LNCaP clone FGC (cell line): ENCODE measurements at regions not wholly inside any gene's neighbourhood (a gene's known extent, or its start where the extent isn't known, plus 50 kb on each side); places are given as distances from the start of the nearest gene placed in this dataset.

Experiments
- DNase-seq: peaks from one replicate; pipeline ENCODE4 v3.0.0-alpha.2; 2011; ENCODE audit warnings: low read depth
- H3K4me3 ChIP-seq: 2 replicates; pipeline ENCODE4 v1.5.1; 2011; ENCODE audit warnings: mild to moderate bottlenecking, low read depth, low read length, control low read depth
- TF ChIP-seq, protein P1 (sequence below): IDR thresholded peaks from 2 replicates; pipeline ENCODE4 v1.5.1; 2012; ENCODE audit warnings: mild to moderate bottlenecking; ENCODE audit not compliant: control insufficient read depth, insufficient read depth; ENCODE audit errors: extremely low read depth

DNA sequence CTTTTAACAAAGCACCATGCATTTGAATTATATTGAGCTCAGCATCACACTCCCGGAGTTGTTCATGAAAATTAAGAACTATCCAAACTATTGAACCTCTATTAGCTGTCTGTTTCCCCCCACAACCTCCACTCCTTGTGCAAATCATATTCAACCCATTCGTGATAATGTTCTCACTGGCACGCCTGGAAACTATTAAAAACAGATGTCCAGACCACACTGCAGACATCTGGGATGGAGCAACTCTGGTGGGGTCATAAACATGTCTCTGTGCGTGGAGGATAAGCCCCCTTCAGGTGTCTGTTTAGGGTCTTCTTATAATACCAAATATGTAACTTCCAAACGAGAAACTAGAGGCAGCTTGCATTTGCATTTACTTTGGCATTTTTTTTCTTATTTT, 193.7 kb downstream of the TFAP2A start:
- TF ChIP-seq, protein P1, sequence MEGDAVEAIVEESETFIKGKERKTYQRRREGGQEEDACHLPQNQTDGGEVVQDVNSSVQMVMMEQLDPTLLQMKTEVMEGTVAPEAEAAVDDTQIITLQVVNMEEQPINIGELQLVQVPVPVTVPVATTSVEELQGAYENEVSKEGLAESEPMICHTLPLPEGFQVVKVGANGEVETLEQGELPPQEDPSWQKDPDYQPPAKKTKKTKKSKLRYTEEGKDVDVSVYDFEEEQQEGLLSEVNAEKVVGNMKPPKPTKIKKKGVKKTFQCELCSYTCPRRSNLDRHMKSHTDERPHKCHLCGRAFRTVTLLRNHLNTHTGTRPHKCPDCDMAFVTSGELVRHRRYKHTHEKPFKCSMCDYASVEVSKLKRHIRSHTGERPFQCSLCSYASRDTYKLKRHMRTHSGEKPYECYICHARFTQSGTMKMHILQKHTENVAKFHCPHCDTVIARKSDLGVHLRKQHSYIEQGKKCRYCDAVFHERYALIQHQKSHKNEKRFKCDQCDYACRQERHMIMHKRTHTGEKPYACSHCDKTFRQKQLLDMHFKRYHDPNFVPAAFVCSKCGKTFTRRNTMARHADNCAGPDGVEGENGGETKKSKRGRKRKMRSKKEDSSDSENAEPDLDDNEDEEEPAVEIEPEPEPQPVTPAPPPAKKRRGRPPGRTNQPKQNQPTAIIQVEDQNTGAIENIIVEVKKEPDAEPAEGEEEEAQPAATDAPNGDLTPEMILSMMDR: no peak

DNA sequence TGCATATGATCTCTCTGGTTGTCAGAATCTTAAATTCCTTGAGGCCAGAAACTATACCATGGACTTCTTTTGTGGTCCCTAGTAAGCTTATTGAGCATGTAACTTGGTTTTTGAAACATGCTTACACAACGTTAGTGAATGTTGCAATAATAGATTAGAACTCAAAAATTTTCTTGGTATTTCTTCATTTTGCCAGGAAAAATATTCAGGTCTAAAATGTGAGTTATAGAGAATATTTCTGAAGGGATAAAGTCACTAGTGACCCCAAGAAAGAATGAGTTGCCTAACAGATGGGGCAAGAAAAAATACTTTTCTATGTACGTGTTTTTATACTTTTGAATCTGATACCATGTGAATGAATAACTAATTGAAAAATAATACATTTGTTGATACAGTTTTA, 195.4 kb downstream of the TFAP2A start:
- H3K4me3 ChIP-seq: no peak overlapping the region
- no peak for DNase-seq
- TF ChIP-seq, protein P1: no peak

More for the DNA sequence above, 193.7 kb downstream of the TFAP2A start:
- no peak for DNase-seq
- no peak overlapping the region for H3K4me3 ChIP-seq

DNA sequence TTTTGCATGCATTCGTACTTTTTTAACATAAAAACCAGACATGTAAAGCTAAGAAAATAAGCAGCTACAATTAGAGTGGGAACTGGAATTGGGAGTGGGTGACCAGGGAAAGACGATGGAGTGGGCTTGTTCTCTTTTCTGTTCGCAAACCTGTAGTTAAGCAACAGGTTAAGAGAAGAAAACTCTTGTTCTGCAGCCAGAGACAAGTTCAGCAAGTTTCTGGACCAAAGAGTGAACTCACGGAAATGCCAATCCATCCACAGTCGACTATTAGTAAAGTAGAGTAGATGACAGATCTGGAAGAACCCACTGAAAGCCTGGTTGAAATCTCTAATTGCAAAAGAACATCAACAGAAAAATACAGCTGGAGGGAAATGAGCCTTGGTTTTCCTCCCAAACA, 197.8 kb downstream of the TFAP2A start:
- TF ChIP-seq, protein P1: no peak
- no peak overlapping the region for H3K4me3 ChIP-seq
- DNase-seq: no peak

DNA sequence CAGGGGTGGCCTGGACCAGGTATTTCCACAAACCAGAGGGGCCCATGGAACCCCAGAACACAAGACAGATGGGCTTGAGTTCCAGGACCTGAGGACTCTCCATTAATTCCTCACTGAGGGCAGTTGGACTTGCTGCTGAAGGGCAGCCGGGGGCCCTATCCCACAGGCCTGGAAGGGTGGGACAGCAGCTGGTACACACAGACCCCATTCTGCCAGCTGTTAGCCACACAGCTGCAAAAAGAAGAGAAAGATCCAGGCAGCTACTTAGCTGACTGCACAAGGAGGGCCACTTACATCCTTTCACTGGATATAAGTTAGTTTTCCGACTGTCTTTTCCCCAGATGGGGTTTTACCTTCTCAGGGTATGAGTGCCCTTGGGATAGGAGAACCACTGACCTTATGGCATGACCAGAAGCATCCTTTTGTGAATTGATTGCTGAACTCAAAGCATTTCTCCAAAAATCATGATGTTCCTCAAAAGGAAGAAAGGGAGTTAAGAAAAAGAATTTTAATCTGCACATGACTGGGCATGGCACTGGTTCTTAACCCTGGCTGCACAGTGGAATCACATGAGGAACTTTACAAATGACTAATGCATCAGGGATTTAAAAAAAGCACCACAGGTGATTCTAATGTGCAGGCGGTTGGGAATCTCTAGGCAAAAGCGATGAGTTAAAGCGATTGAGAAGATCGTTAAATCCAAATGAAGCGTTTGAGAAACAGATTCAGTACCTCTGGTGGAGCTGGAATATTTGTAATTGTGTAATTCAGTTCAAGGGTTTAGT, 199.4 kb downstream of the TFAP2A start:
- TF ChIP-seq, protein P1: no peak
- no peak overlapping the region for H3K4me3 ChIP-seq
- no peak for DNase-seq

DNA sequence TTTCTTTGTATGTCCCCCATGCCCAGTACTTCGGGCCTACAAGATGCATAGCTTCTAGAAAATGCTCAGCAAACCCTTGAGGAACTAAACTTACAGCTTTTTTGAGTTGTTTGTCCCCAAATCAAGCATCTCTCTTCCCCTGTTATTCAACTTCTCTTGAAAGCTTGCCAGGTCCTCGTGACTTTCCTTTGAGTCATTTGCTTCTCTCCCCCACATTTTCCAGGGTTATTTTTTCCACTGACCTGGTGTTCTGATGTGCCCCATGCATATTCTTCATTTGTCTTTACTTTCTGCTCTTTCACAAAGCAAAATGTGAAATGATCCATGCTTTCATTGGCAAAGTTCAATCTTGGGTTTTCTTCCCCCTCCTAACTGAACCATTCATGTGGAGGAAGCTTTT, 204.8 kb downstream of the TFAP2A start:
- DNase-seq: no peak
- TF ChIP-seq, protein P1: no peak
- no peak overlapping the region for H3K4me3 ChIP-seq

DNA sequence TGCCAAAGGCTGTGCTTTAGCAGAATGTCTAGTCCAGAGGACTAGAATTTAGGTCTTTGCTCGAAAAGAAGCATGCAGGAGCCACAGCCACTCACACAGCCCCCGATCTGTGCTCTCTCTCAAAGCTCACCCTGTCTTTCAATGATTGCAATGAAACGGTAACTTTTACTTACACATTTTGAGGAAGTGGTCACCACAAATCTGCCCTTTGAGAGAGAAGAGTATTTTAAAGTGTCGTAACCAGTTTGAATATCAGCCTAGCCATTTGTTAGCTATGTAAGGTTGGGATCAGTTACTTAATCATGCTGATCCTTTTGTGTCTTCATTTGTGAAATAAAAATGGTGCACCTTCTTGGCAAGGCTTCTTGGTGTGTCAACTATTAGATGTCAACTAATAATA, 209.0 kb downstream of the TFAP2A start:
- DNase-seq: no peak
- TF ChIP-seq, protein P1: no peak

DNA sequence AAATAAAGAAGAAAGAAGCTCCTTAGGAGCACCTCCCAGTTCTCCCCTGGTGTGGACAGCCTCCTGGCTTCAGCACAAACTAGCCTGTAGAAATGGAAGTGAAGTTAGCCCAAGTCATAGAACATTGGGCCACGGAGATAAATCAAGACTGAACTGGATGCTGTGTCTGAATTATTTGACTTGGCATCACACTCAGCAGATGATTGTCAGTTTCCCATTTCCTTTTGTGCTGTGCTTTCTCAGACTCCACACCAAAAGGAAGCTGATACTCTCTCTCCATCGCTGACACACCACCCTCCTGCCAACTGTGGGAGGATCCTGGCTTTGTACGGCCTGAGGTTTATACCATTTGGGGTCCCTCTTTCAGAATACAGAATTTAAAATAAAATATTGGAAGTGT, 209.8 kb downstream of the TFAP2A start:
- TF ChIP-seq, protein P1: no peak

More for the DNA sequence above, 209.0 kb downstream of the TFAP2A start:
- no peak overlapping the region for H3K4me3 ChIP-seq

More for the DNA sequence above, 209.8 kb downstream of the TFAP2A start:
- no peak overlapping the region for H3K4me3 ChIP-seq
- DNase-seq: peak; percentile 66
